DMS153 treated with DMSO at 0.1 percent for 48 hours (cell line): ENCODE measurements at regions not wholly inside any gene's neighbourhood (a gene's known extent, or its start where the extent isn't known, plus 50 kb on each side); places are given as distances from the start of the nearest gene placed in this dataset.
"Not testable (repeated sequence)": the region's sequence is repeated elsewhere in the genome, so short reads cannot be mapped to it uniquely, and the experiment has no call there.

Source experiments
- DNase-seq: peaks from one replicate; lab custom pipeline; 2025; ENCODE audit not compliant: unreplicated experiment; lab: John Stamatoyannopoulos, UW

DNA sequence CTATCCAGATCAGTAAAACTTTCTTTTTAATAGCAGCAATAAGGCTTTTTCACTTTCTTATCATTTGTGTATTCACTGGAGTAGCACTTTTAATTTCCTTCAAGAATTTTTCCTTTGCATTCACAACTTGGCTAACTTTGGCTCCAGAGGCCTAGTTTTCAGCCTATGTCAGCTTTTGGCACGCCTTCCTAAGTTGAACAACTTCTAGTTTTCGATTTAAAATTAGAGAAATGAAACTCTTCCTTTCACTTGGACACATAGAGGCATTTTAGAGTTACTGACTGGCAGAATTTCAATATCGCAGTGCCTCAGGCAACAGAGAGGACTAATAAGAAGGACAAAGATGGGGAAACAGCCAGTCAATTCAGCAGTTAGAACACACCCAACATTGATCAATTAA, 577.4 kb downstream of the DSC3 start:
- DNase-seq = no peak

- DNase-seq = no peak
Measured at GRCh38 chr18:30457156-30457555, 585.4 kb downstream of the DSC3 start.

DNA sequence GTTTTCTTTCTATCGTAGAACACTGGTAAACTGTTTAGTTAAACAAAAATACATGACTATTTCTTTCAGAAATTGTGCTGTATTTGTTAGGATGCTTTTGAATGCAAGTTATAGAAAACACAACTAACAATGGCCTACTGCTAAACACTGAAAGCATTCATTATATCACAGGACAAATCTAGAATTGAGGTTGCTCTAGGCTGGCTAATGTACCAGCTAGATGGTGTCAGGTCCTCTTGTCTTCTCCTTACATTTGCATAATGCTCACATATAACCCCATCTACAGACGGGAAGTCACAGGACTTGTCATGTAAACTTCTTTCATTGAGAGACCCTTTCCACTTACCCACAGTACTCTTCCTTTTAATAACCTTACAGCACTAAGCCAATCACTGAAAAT, 586.8 kb downstream of the DSC3 start:
- no peak for DNase-seq

DNA sequence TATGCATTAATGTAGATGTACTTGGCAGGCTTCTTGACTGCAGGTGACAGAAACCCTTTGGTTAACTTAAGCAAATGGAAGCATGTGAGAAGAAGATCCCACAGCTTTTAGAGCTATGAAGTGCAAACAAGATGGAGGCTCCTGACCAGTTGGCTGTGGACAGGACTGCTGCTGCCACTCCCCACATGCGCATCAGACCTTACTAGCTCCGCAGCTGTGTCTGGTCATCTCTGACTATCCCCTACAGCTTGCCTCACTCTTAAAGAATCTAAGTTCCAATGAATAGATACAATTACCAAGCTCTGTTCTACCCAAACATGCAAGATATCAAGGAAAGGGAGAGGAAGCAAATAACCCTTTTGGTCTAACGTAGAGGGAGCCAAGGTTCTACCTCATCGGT, 587.6 kb downstream of the DSC3 start:
- DNase-seq = no peak

DNA sequence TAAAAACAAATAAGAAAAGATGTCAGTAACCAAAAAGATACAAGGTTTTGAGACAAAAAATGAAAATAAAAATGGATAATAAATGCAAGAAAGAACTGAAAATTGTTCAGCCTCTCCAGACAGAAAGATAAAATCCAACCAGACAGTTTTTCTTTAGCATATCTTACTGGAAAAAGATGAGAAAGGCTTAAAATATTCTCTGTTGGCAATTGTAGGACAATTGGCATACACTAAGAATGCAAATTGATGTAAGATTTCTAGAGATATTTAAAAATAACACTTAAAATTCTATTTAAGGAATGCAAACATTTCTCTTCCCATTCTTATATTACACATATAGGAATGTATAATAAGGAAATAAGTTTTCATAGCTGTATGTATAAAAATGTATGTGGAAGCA, 590.6 kb downstream of the DSC3 start:
- DNase-seq = no peak

DNA sequence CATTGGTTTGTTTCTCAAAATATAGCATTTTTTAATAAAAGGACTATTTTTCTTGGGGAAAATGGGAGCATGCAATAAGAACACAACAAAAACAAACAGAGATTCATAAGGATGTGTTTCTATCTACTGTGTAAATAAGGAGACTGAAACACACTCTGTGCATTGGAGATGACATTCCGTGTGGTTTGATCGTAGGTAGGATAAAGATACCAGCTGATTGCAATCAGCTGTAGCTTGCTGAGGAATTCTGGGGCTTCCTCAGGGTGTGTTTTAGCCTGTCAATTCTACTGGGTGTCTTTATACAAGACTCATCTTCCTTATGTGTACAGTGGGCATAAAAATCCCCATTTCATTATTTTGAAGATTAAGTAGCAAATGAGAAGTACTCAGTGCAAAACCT, 591.6 kb downstream of the DSC3 start:
- no peak for DNase-seq

DNA sequence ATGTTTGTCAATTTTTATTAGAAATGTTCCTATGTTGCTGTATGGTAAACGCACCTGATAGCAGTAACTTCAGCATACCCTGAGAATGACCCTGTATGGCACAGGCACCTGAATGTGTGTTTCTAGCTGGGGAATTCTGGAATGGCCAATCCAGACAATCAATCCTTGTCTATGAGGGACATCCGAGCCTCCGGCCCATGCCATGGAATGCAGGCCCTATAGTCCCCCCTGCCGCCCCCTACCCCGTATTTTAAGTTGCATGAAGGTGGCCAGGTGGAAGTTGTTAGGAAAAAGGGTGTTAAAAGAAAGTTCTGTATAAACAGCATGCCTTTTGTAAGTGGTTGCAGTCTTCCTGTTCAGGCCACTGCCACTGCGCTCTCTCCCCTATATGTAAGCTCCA, 595.9 kb downstream of the DSC3 start:
- no peak for DNase-seq

- DNase-seq = no peak
Measured at GRCh38 chr18:30444544-30444943, 598.0 kb downstream of the DSC3 start.

DNA sequence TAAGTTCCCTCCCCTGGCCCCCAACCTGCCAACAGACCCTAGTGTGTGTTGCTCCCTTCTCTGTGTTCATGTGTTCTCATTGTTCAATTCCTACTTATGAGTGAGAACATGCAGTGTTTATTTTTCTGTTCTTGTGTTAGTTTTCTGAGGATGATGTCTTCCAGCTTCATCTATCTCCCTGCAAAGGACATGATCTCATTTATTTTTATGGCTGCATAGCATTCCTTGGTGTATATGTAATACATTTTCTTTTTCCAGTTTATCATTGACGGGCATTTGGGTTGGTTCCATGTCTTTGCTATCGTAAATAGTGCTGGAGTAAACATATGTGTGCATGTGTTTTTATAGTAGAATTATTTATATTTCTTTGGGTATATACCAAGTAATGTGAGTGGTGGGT, 602.2 kb downstream of the DSC3 start:
- no peak for DNase-seq

- no peak for DNase-seq
Measured at GRCh38 chr18:30439174-30439573, 603.4 kb downstream of the DSC3 start.

GRCh38 chr18:30432349-30432748, 610.2 kb downstream of the DSC3 start:
- DNase-seq = no peak

DNA sequence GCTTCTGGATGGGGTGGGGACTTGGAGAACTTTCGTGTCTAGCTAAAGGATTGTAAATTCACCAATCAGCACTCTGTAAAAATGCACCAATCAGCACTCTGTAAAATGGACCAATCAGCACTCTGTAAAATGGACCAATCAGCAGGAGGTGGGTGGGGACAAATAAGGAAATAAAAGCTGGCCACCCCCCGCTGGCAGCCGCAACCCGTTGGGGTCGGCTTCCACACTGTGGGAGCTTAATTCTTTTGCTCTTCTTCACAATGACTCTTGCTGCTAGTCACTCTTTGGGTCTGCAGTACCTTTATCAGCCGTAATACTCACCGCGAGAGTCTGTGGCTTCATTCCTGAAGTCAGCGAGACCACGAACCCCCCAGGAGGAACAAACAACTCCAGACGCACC, 623.1 kb downstream of the DSC3 start:
- DNase-seq = not testable (repeated sequence)

- DNase-seq = no peak
Measured at GRCh38 chr18:30415903-30416302, 626.6 kb downstream of the DSC3 start.

DNA sequence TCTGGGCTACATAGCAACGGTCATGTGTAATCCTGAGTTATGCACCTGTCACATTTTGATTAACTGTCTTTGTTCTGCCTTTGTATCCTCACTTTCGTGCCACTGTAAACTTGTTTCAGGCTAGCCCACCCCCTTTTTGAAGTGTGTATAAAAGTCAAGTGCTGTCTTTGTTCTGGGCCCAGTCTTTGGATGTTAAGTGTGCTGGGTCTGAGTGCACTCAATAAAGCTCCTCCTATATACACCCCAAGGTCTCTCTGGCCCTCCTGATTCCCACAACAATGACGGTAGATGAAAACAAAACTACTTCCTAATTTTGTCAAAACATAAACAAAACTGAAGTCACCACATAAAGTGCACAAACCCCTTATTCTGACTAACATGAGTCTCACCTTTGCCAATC, 633.4 kb downstream of the DSC3 start:
- no peak for DNase-seq

GRCh38 chr18:30406728-30407127, 635.8 kb downstream of the DSC3 start:
- no peak for DNase-seq

- no peak for DNase-seq
Measured at GRCh38 chr18:30405038-30405437, 637.5 kb downstream of the DSC3 start.

- no peak for DNase-seq
Measured at GRCh38 chr18:30404422-30404821, 638.1 kb downstream of the DSC3 start.

- no peak for DNase-seq
Measured at GRCh38 chr18:30403278-30403677, 639.3 kb downstream of the DSC3 start.

GRCh38 chr18:30387401-30387800, 655.1 kb downstream of the DSC3 start:
- no peak for DNase-seq

DNA sequence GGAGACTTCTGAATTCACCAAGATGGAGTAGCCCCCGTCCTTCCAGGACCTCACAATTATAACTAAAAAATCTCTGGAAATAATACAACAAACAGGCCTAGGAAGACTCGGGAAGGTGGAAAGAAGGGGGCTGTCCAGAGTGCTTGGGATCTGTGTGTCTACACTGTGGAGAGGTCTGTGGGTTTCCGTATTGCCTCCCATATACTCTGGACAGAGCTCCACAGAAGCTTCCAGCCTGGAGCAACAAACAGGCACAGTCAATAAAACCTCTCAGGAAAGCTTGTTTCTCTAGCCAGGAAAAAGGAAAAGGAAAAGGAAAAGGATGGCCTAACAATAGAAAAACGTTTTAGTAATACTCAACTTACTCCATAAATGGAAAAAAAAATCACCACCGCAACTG, 655.9 kb downstream of the DSC3 start:
- DNase-seq = no peak

- no peak for DNase-seq
Measured at GRCh38 chr18:30385684-30386083, 656.9 kb downstream of the DSC3 start.

- no peak for DNase-seq
Measured at GRCh38 chr18:30381826-30382225, 660.7 kb downstream of the DSC3 start.

DNA sequence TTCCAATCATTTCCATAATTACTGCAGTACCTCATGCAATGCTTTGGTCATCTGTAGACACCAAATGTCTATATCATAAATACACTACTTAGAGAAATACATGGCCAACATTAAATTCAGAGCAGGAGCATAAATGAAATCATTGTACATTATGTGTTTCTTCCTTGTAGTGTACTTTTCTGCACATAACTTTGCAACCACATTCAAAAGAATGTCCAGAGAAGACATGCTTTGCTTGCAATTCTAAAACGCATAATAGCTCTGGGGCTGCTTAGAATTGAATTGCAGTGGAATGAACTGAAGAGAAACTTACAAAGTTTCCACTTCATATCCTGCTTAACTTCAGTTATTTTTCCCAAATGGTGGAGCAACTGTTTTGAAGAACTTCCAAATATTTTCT, 664.4 kb downstream of the DSC3 start:
- DNase-seq = no peak

DNA sequence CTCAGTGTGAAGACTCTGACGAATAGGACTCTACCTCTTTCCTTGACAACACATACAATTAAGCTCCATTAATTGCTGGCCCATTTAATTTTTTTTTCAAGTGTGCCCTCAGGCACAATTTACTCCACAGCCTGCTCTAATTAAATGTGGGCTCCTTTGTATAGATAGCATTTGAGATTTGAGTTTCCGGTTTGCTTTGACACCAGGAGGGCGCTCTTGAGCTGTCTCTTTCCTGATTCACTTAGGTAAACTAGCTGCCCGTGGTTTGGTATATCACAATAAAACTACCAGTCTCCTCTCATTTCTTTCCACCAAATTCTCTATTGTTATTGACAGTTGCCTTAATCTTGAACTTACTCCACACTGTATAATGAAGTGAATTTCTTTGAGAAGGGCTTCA, 666.0 kb downstream of the DSC3 start:
- no peak for DNase-seq
